GM12865 (cell line): ENCODE measurements at regions not wholly inside any gene's neighbourhood (a gene's known extent, or its start where the extent isn't known, plus 50 kb on each side); places are given as distances from the start of the nearest gene placed in this dataset.

Experiments used
- DNase-seq: peaks from one replicate; pipeline ENCODE4 v3.0.0; 2010; ENCODE audit warnings: low read depth
- H3K4me3 ChIP-seq: 2 replicates; pipeline ENCODE4 v1.5.1; 2011; ENCODE audit warnings: mild to moderate bottlenecking, low read depth, low read length, control low read depth
- CTCF ChIP-seq: IDR thresholded peaks from 2 replicates; pipeline ENCODE4 v1.5.1; 2011; ENCODE audit warnings: low read length, control low read depth, low read depth, inconsistent platforms; ENCODE audit not compliant: insufficient read depth; ENCODE audit errors: missing control alignments

- no peak for DNase-seq
- TF ChIP-seq CTCF: no peak
- no peak overlapping the region for H3K4me3 ChIP-seq
These were observed 530.6 kb downstream of the ANKRD7 start for GRCh38 chr7:118755067-118755625.

- DNase-seq: no peak
- TF ChIP-seq CTCF: no peak
- H3K4me3 ChIP-seq: no peak overlapping the region
These were observed 532.6 kb downstream of the ANKRD7 start for GRCh38 chr7:118757066-118757465.

DNA sequence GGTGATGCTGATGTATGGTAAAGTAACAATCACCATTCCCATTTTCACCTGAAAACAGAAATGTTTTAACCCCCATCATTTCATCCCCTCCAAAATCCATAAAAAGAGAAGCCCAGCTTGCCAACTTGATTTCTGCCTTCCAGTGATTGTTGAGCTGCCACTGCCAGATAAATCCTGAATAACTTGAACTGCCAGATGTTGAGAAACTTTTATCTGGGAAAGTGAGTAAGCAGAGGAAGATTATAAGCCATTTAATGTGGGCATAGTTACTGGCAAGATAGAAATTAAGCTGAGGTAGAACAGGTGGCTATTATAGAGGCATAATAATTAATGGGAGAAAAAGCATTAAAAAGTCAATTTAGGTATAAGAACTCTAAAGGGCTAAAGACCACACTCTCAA lies 534.1 kb downstream of the ANKRD7 start:
- H3K4me3 ChIP-seq: no peak overlapping the region
- no peak for DNase-seq
- TF ChIP-seq CTCF: no peak

DNA sequence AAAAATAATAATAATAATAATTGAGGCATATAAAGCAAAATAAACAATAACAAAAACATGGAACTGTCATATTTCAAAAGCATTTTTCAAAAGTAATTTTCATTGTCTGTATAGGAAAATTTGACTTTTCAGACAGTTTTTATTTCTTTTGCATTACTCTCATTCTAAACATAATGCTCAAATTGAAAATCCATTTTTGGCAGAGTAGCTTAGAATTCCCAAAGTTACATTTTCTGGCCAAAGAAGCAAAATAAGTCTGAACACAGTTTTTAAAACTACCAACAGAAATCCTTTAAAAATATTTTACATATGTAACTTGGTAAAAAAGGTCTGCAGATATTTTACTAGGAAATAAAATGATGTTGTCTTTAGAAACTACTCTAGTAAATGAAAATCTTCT lies 535.4 kb downstream of the ANKRD7 start:
- H3K4me3 ChIP-seq: no peak overlapping the region
- TF ChIP-seq CTCF: no peak

GRCh38 chr7:118762451-118762850 lies 537.9 kb downstream of the ANKRD7 start:
- no peak for TF ChIP-seq CTCF
- no peak overlapping the region for H3K4me3 ChIP-seq
- DNase-seq: no peak

More for the DNA sequence above, 535.4 kb downstream of the ANKRD7 start:
- DNase-seq: no peak

- no peak for DNase-seq
- no peak for TF ChIP-seq CTCF
- no peak overlapping the region for H3K4me3 ChIP-seq
These were observed 539.7 kb downstream of the ANKRD7 start for GRCh38 chr7:118764221-118764620.

GRCh38 chr7:118771672-118772071 lies 547.2 kb downstream of the ANKRD7 start:
- DNase-seq: no peak
- no peak for TF ChIP-seq CTCF
- no peak overlapping the region for H3K4me3 ChIP-seq
